B cell (primary cell): ENCODE measurements at regions not wholly inside any gene's neighbourhood (a gene's known extent, or its start where the extent isn't known, plus 50 kb on each side); places are given as distances from the start of the nearest gene placed in this dataset.

Experiments used
- ATAC-seq: fragments of 200-7000 bp; cut with Tn5 transposase; one replicate; pipeline ENCODE4 v1.10.0; 2021; ENCODE audit warnings: low read depth, mild to moderate bottlenecking, moderate number of reproducible peaks, moderate library complexity
- CTCF ChIA-PET: fragments of 350-600 bp; sonication (Branson Sonifier 250); formaldehyde crosslinking; loops from one replicate; lab custom pipeline; 2021; ENCODE audit warnings: antibody characterized with exemption, inconsistent platforms; lab: Charles Lee
- POLR2A ChIA-PET: fragments of 350-600 bp; sonication (Branson Sonifier 250); formaldehyde crosslinking; loops from one replicate; lab custom pipeline; 2021; ENCODE audit warnings: antibody characterized with exemption; lab: Charles Lee
- DNase-seq: peaks from one replicate; pipeline ENCODE4 v3.0.0; 2013
- H2AFZ ChIP-seq: 2 replicates; pipeline ENCODE4 v1.6.1; 2012; ENCODE audit warnings: mild to moderate bottlenecking, low read depth, low read length; ENCODE audit not compliant: insufficient read depth, poor library complexity, severe bottlenecking
- H3K27ac ChIP-seq, 2 donors: 1 replicate in 1 of 2; 2 replicates in 1 of 2; pipeline ENCODE4 v1.5.1; 2012 to 2013; ENCODE audit warnings: low read length in 2 of 2, mild to moderate bottlenecking in 2 of 2, moderate library complexity in 1 of 2
- H3K27me3 ChIP-seq, 4 experiments: fragments of 200-600 bp in 1 of 4; sonication (generic) in 1 of 4; replicated peaks in 1 of 4; 1 replicate in 2 of 4; 2 replicates in 2 of 4; pipeline versions ENCODE4 v1.6.1 to v1.7.0; 2013 to 2016; ENCODE audit warnings: low read length in 3 of 4, mild to moderate bottlenecking in 2 of 4, mixed read lengths in 1 of 4, moderate library complexity in 1 of 4; ENCODE audit not compliant: insufficient read depth in 4 of 4, control insufficient read depth in 3 of 4; ENCODE audit errors: control extremely low read depth in 1 of 4
- H3K36me3 ChIP-seq, 2 experiments: replicated peaks in 1 of 2; 1 replicate in 1 of 2; 2 replicates in 1 of 2; pipeline versions ENCODE4 v1.6.1 to v1.7.1; 2013; ENCODE audit warnings: low read length in 1 of 2; ENCODE audit not compliant: insufficient read depth in 2 of 2, control insufficient read depth in 1 of 2; ENCODE audit errors: control extremely low read depth in 1 of 2, extremely low read depth in 1 of 2
- H3K4me1 ChIP-seq, 2 donors: fragments of 200-600 bp in 1 of 2; sonication (generic) in 1 of 2; 1 replicate in 1 of 2; 2 replicates in 1 of 2; pipeline versions ENCODE4 v1.5.1 to v1.6.1; 2013 to 2017; ENCODE audit warnings: low read length in 2 of 2; ENCODE audit not compliant: control insufficient read depth in 2 of 2, insufficient read depth in 2 of 2
- H3K4me2 ChIP-seq: replicated peaks from 2 replicates; pipeline ENCODE3; 2012; ENCODE audit warnings: mild to moderate bottlenecking, low read depth, low read length; ENCODE audit not compliant: poor library complexity, severe bottlenecking
- H3K4me3 ChIP-seq, 5 experiments: fragments of 200-600 bp in 1 of 5; sonication (generic) in 1 of 5; 1 replicate in 3 of 5; 2 replicates in 2 of 5; pipeline versions ENCODE4 v1.5.1 to v1.7.0; 2011 to 2016; ENCODE audit warnings: low read length in 4 of 5, mild to moderate bottlenecking in 4 of 5, low read depth in 2 of 5, control low read depth in 1 of 5, moderate library complexity in 1 of 5; ENCODE audit not compliant: insufficient read depth in 1 of 5; ENCODE audit errors: control extremely low read depth in 1 of 5, extremely low read depth in 1 of 5
- H3K79me2 ChIP-seq: fragments of 200-600 bp; sonication (generic); one replicate; pipeline ENCODE4 v1.6.0; 2016; ENCODE audit warnings: low read length; ENCODE audit not compliant: control insufficient read depth, insufficient read depth
- H3K9ac ChIP-seq: fragments of 200-600 bp; sonication (generic); 2 replicates; pipeline ENCODE4 v1.6.1; 2017; ENCODE audit warnings: mild to moderate bottlenecking, low read length, moderate library complexity
- H3K9me3 ChIP-seq, 3 donors: one replicate each; pipeline versions ENCODE4 v1.6.1 to v1.7.1; 2013; ENCODE audit warnings: low read length in 2 of 3; ENCODE audit not compliant: control insufficient read depth in 2 of 3, insufficient read depth in 1 of 3; ENCODE audit errors: control extremely low read depth in 1 of 3
- H4K20me1 ChIP-seq: 2 replicates; pipeline ENCODE4 v1.6.0; 2012; ENCODE audit warnings: mild to moderate bottlenecking, low read length; ENCODE audit not compliant: insufficient read depth, control insufficient read depth, poor library complexity, severe bottlenecking
- H3K27ac Mint-ChIP-seq: one replicate; pipeline ENCODE4 v1.8.0; 2021; ENCODE audit warnings: mixed read lengths
- H3K27me3 Mint-ChIP-seq: one replicate; pipeline ENCODE4 v1.8.0; 2021; ENCODE audit warnings: mixed read lengths
- H3K4me1 Mint-ChIP-seq: one replicate; pipeline ENCODE4 v1.8.0; 2021; ENCODE audit warnings: mixed read lengths
- H3K4me3 Mint-ChIP-seq: one replicate; pipeline ENCODE4 v1.8.0; 2021; ENCODE audit warnings: mixed read lengths
- H3K9me3 Mint-ChIP-seq: one replicate; pipeline ENCODE4 v1.8.0; 2022; ENCODE audit warnings: mixed read lengths; ENCODE audit not compliant: insufficient read depth
- CTCF ChIP-seq: fragments of 200-600 bp; IDR thresholded peaks from one replicate; pipeline ENCODE4 v1.8.0; 2022; ENCODE audit warnings: antibody characterized with exemption, mild to moderate bottlenecking
- EZH2 ChIP-seq: IDR thresholded peaks from 2 replicates; pipeline ENCODE4 v1.6.1; 2012; ENCODE audit warnings: borderline replicate concordance, low read depth, mild to moderate bottlenecking, moderate library complexity, low read length; ENCODE audit not compliant: insufficient read depth, poor library complexity, severe bottlenecking
- WGBS: methylation state at CpG from one replicate; pipeline ENCODE4 v1.1.5; 2013; ENCODE audit warnings: missing lambda C conversion rate; ENCODE audit not compliant: insufficient coverage; 5-methylcytosine and 5-hydroxymethylcytosine counted together
- intact Hi-C: fragments of 100-400 bp; cut with micrococcal nuclease; formaldehyde crosslinking; loops from one replicate; pipeline ENCODE4 v1.10.0; 2022

- no peaks in the 10 kb centered on the region for H3K9me3 Mint-ChIP-seq
- POLR2A ChIA-PET = no interaction called here
- ATAC-seq (no peak), DNase-seq (no peak)
- CTCF ChIA-PET = no interaction called here
- peaks cover 0 to 3% (median 0%) of the 10 kb centered on the region in 4 experiments for H3K27me3 ChIP-seq
- H3K27me3 Mint-ChIP-seq = peaks cover 28% of the 10 kb centered on the region
- no peaks in the 10 kb centered on the region for H3K79me2 ChIP-seq
- H4K20me1 ChIP-seq = no peaks in the 10 kb centered on the region
- H3K27ac ChIP-seq = no peak overlapping the region
- H3K4me3 ChIP-seq = no peak overlapping the region
- H3K4me1 Mint-ChIP-seq = peaks cover 20% of the 10 kb centered on the region
- H3K9me3 ChIP-seq = peaks cover 0 to 4% (median 2%) of the 10 kb centered on the region in 3 donors
- H3K4me1 ChIP-seq = peaks cover 12 to 20% of the 10 kb centered on the region in 2 donors
- no peak overlapping the region for H3K27ac Mint-ChIP-seq
- no peak overlapping the region for H2AFZ ChIP-seq
- H3K4me3 Mint-ChIP-seq = no peak overlapping the region
- no peak overlapping the region for H3K4me2 ChIP-seq
- no peaks in the 10 kb centered on the region for H3K36me3 ChIP-seq
- TF ChIP-seq EZH2 = no peak
- no peak for TF ChIP-seq CTCF
- no peak overlapping the region for H3K9ac ChIP-seq
- intact Hi-C loops = no loop called here
- WGBS = 90% methylated on average over 1 of the region's 1 CpG
Measured at GRCh38 chr11:110855191-110855590, 143.0 kb upstream of the ARHGAP20 start.

GRCh38 chr11:110852921-110853490 is 140.8 kb upstream of the ARHGAP20 start:
- peaks cover 10% of the 10 kb centered on the region for H3K4me1 Mint-ChIP-seq
- H3K27me3 Mint-ChIP-seq = peaks cover 28% of the 10 kb centered on the region
- intact Hi-C loops = no loop called here
- Histone ChIP-seq H3K27me3 (peaks cover 0 to 3% (median 0%) of the 10 kb centered on the region in 4 experiments), H3K9ac (no peak overlapping the region), H3K79me2 (no peaks in the 10 kb centered on the region), H3K36me3 (no peaks in the 10 kb centered on the region), H3K27ac (no peak overlapping the region), H3K9me3 (peaks cover 0 to 4% (median 2%) of the 10 kb centered on the region in 3 donors), H2AFZ (no peak overlapping the region), H3K4me2 (no peak overlapping the region), H4K20me1 (no peaks in the 10 kb centered on the region), H3K4me3 (no peak overlapping the region), H3K4me1 (peaks cover 5 to 12% of the 10 kb centered on the region in 2 donors)
- H3K27ac Mint-ChIP-seq = no peak overlapping the region
- ChIA-PET CTCF (no interaction called here), POLR2A (no interaction called here)
- 100% methylated on average over 1 of the region's 3 CpGs for WGBS
- ATAC-seq (no peak), DNase-seq (no peak)
- H3K4me3 Mint-ChIP-seq = no peak overlapping the region
- H3K9me3 Mint-ChIP-seq = no peaks in the 10 kb centered on the region
- TF ChIP-seq CTCF = no peak
- TF ChIP-seq EZH2 = no peak
